ENCODE measurements at regions not wholly inside any gene's neighbourhood (a gene's known extent, or its start where the extent isn't known, plus 50 kb on each side); places are given as distances from the start of the nearest gene placed in this dataset.

- no peak overlapping the region for H3K4ac ChIP-seq (ENCODE audit: low read depth, low read length)
- H3K18ac ChIP-seq (ENCODE audit: low read length) = no peak overlapping the region
- DNase-seq = no peak
- H3K23ac ChIP-seq (ENCODE audit: low read length) = no peak overlapping the region
- no peaks in the 10 kb centered on the region for H3K79me2 ChIP-seq (ENCODE audit: control insufficient read depth, insufficient read depth, low read length)
- H3K79me1 ChIP-seq (ENCODE audit: low read length) = no peaks in the 10 kb centered on the region
- no peak overlapping the region for H2AK5ac ChIP-seq (ENCODE audit: low read length)
- H3K27ac ChIP-seq (ENCODE audit: low read depth, low read length) = no peak overlapping the region
- no peak overlapping the region for H3K4me2 ChIP-seq (ENCODE audit: low read length)
- H4K8ac ChIP-seq (ENCODE audit: low read depth, low read length) = no peak overlapping the region
- no peak overlapping the region for H3K9ac ChIP-seq (ENCODE audit: low read length)
- no peaks in the 10 kb centered on the region for H3K4me1 ChIP-seq (ENCODE audit: control insufficient read depth, low read depth, low read length)
- H4K5ac ChIP-seq (ENCODE audit: low read length) = no peak overlapping the region
- H2BK5ac ChIP-seq (ENCODE audit: low read length) = no peak overlapping the region
- no peak overlapping the region for H3K56ac ChIP-seq (ENCODE audit: low read length)
- no peak overlapping the region for H2BK120ac ChIP-seq (ENCODE audit: low read depth, low read length)
- no peak overlapping the region for H2BK15ac ChIP-seq (replicated peaks; ENCODE audit: low read depth)
- no peaks in the 10 kb centered on the region for H3K36me3 ChIP-seq (ENCODE audit: control insufficient read depth, insufficient read depth, low read length)
- H3K4me3 ChIP-seq (ENCODE audit: low read length) = no peak overlapping the region
- WGBS (ENCODE audit: extremely low coverage, insufficient coverage, low lambda C conversion rate) = no CpG with 5 or more reads among the region's 1 CpG
- H3K27me3 ChIP-seq (ENCODE audit: insufficient read depth, low read length, poor library complexity) = no peaks in the 10 kb centered on the region
Measured at GRCh38 chr5:117065800-117066199, 491.2 kb upstream of the SEMA6A start.

- H2BK120ac ChIP-seq (ENCODE audit: low read depth, low read length) = no peak overlapping the region
- no peaks in the 10 kb centered on the region for H3K27me3 ChIP-seq (ENCODE audit: insufficient read depth, low read length, poor library complexity)
- H3K56ac ChIP-seq (ENCODE audit: low read length) = no peak overlapping the region
- H3K27ac ChIP-seq (ENCODE audit: low read depth, low read length) = no peak overlapping the region
- H3K4me2 ChIP-seq (ENCODE audit: low read length) = no peak overlapping the region
- H3K4ac ChIP-seq (ENCODE audit: low read depth, low read length) = no peak overlapping the region
- H3K79me1 ChIP-seq (ENCODE audit: low read length) = no peaks in the 10 kb centered on the region
- no peak overlapping the region for H3K4me3 ChIP-seq (ENCODE audit: low read length)
- H3K4me1 ChIP-seq (ENCODE audit: control insufficient read depth, low read depth, low read length) = no peaks in the 10 kb centered on the region
- no peak overlapping the region for H3K23ac ChIP-seq (ENCODE audit: low read length)
- H3K9ac ChIP-seq (ENCODE audit: low read length) = no peak overlapping the region
- no CpG with 5 or more reads among the region's 1 CpG for WGBS (ENCODE audit: extremely low coverage, insufficient coverage, low lambda C conversion rate)
- H4K8ac ChIP-seq (ENCODE audit: low read depth, low read length) = no peak overlapping the region
- no peaks in the 10 kb centered on the region for H3K79me2 ChIP-seq (ENCODE audit: control insufficient read depth, insufficient read depth, low read length)
- H3K18ac ChIP-seq (ENCODE audit: low read length) = peak overlapping the region; percentile 39
- no peak overlapping the region for H2BK5ac ChIP-seq (ENCODE audit: low read length)
- H3K36me3 ChIP-seq (ENCODE audit: control insufficient read depth, insufficient read depth, low read length) = no peaks in the 10 kb centered on the region
- DNase-seq = no peak
- H2BK15ac ChIP-seq (replicated peaks; ENCODE audit: low read depth) = no peak overlapping the region
- no peak overlapping the region for H4K5ac ChIP-seq (ENCODE audit: low read length)
- no peak overlapping the region for H2AK5ac ChIP-seq (ENCODE audit: low read length)
Measured at GRCh38 chr5:117065161-117065560, 490.5 kb upstream of the SEMA6A start.

GRCh38 chr5:117060099-117060498, 485.5 kb upstream of the SEMA6A start:
- H3K4me3 ChIP-seq (ENCODE audit: low read length) = no peak overlapping the region
- no peak overlapping the region for H4K8ac ChIP-seq (ENCODE audit: low read depth, low read length)
- no peak overlapping the region for H2BK15ac ChIP-seq (replicated peaks; ENCODE audit: low read depth)
- H2AK5ac ChIP-seq (ENCODE audit: low read length) = no peak overlapping the region
- no peaks in the 10 kb centered on the region for H3K79me1 ChIP-seq (ENCODE audit: low read length)
- H3K4ac ChIP-seq (ENCODE audit: low read depth, low read length) = no peak overlapping the region
- H3K79me2 ChIP-seq (ENCODE audit: control insufficient read depth, insufficient read depth, low read length) = no peaks in the 10 kb centered on the region
- no peaks in the 10 kb centered on the region for H3K4me1 ChIP-seq (ENCODE audit: control insufficient read depth, low read depth, low read length)
- no peak overlapping the region for H2BK5ac ChIP-seq (ENCODE audit: low read length)
- H3K36me3 ChIP-seq (ENCODE audit: control insufficient read depth, insufficient read depth, low read length) = no peaks in the 10 kb centered on the region
- no peak overlapping the region for H3K9ac ChIP-seq (ENCODE audit: low read length)
- no CpG with 5 or more reads among the region's 1 CpG for WGBS (ENCODE audit: extremely low coverage, insufficient coverage, low lambda C conversion rate)
- H3K23ac ChIP-seq (ENCODE audit: low read length) = no peak overlapping the region
- DNase-seq = no peak
- no peak overlapping the region for H3K56ac ChIP-seq (ENCODE audit: low read length)
- H2BK120ac ChIP-seq (ENCODE audit: low read depth, low read length) = no peak overlapping the region
- H3K18ac ChIP-seq (ENCODE audit: low read length) = no peak overlapping the region
- H3K27me3 ChIP-seq (ENCODE audit: insufficient read depth, low read length, poor library complexity) = no peaks in the 10 kb centered on the region
- H3K4me2 ChIP-seq (ENCODE audit: low read length) = no peak overlapping the region
- no peak overlapping the region for H3K27ac ChIP-seq (ENCODE audit: low read depth, low read length)
- no peak overlapping the region for H4K5ac ChIP-seq (ENCODE audit: low read length)

- Histone ChIP-seq H3K27ac (ENCODE audit: low read depth, low read length) (no peak overlapping the region), H3K27me3 (ENCODE audit: insufficient read depth, low read length, poor library complexity) (no peaks in the 10 kb centered on the region), H3K79me2 (ENCODE audit: control insufficient read depth, insufficient read depth, low read length) (no peaks in the 10 kb centered on the region), H3K4me2 (ENCODE audit: low read length) (no peak overlapping the region), H3K4me3 (ENCODE audit: low read length) (no peak overlapping the region), H3K4me1 (ENCODE audit: control insufficient read depth, low read depth, low read length) (no peaks in the 10 kb centered on the region), H3K4ac (ENCODE audit: low read depth, low read length) (no peak overlapping the region), H3K79me1 (ENCODE audit: low read length) (no peaks in the 10 kb centered on the region), H3K56ac (ENCODE audit: low read length) (no peak overlapping the region), H2BK15ac (replicated peaks; ENCODE audit: low read depth) (no peak overlapping the region), H4K5ac (ENCODE audit: low read length) (no peak overlapping the region), H3K9ac (ENCODE audit: low read length) (no peak overlapping the region), H2BK120ac (ENCODE audit: low read depth, low read length) (no peak overlapping the region), H4K8ac (ENCODE audit: low read depth, low read length) (no peak overlapping the region), H3K36me3 (ENCODE audit: control insufficient read depth, insufficient read depth, low read length) (no peaks in the 10 kb centered on the region), H3K18ac (ENCODE audit: low read length) (peak overlapping the region; percentile 30), H2BK5ac (ENCODE audit: low read length) (no peak overlapping the region), H3K23ac (ENCODE audit: low read length) (no peak overlapping the region), H2AK5ac (ENCODE audit: low read length) (no peak overlapping the region)
- DNase-seq = no peak
Measured at GRCh38 chr5:117058740-117059139, 484.1 kb upstream of the SEMA6A start.

GRCh38 chr5:117055517-117055916, 480.9 kb upstream of the SEMA6A start:
- Histone ChIP-seq H3K79me2 (ENCODE audit: control insufficient read depth, insufficient read depth, low read length) (no peaks in the 10 kb centered on the region), H3K23ac (ENCODE audit: low read length) (no peak overlapping the region), H3K9ac (ENCODE audit: low read length) (no peak overlapping the region), H3K4me2 (ENCODE audit: low read length) (no peak overlapping the region), H4K5ac (ENCODE audit: low read length) (no peak overlapping the region), H4K8ac (ENCODE audit: low read depth, low read length) (no peak overlapping the region), H3K4me3 (ENCODE audit: low read length) (no peak overlapping the region), H3K36me3 (ENCODE audit: control insufficient read depth, insufficient read depth, low read length) (no peaks in the 10 kb centered on the region), H3K27me3 (ENCODE audit: insufficient read depth, low read length, poor library complexity) (no peaks in the 10 kb centered on the region), H3K4ac (ENCODE audit: low read depth, low read length) (no peak overlapping the region), H2BK120ac (ENCODE audit: low read depth, low read length) (no peak overlapping the region), H3K27ac (ENCODE audit: low read depth, low read length) (no peak overlapping the region), H3K79me1 (ENCODE audit: low read length) (no peaks in the 10 kb centered on the region), H3K18ac (ENCODE audit: low read length) (no peak overlapping the region), H3K4me1 (ENCODE audit: control insufficient read depth, low read depth, low read length) (no peaks in the 10 kb centered on the region), H2AK5ac (ENCODE audit: low read length) (no peak overlapping the region), H2BK15ac (replicated peaks; ENCODE audit: low read depth) (no peak overlapping the region), H2BK5ac (ENCODE audit: low read length) (no peak overlapping the region), H3K56ac (ENCODE audit: low read length) (no peak overlapping the region)
- DNase-seq = no peak
- no CpG with 5 or more reads among the region's 2 CpGs for WGBS (ENCODE audit: extremely low coverage, insufficient coverage, low lambda C conversion rate)

- H3K4me3 ChIP-seq (ENCODE audit: low read length) = no peak overlapping the region
- no peak overlapping the region for H3K4ac ChIP-seq (ENCODE audit: low read depth, low read length)
- no peak overlapping the region for H3K9ac ChIP-seq (ENCODE audit: low read length)
- DNase-seq = no peak
- H2AK5ac ChIP-seq (ENCODE audit: low read length) = no peak overlapping the region
- H3K56ac ChIP-seq (ENCODE audit: low read length) = no peak overlapping the region
- H3K27ac ChIP-seq (ENCODE audit: low read depth, low read length) = no peak overlapping the region
- no peak overlapping the region for H2BK5ac ChIP-seq (ENCODE audit: low read length)
- peak overlapping the region; percentile 78 for H2BK15ac ChIP-seq (replicated peaks; ENCODE audit: low read depth)
- H3K36me3 ChIP-seq (ENCODE audit: control insufficient read depth, insufficient read depth, low read length) = no peaks in the 10 kb centered on the region
- H3K23ac ChIP-seq (ENCODE audit: low read length) = no peak overlapping the region
- H3K18ac ChIP-seq (ENCODE audit: low read length) = peak overlapping the region; percentile 31
- H3K27me3 ChIP-seq (ENCODE audit: insufficient read depth, low read length, poor library complexity) = no peaks in the 10 kb centered on the region
- H3K79me1 ChIP-seq (ENCODE audit: low read length) = no peaks in the 10 kb centered on the region
- H4K8ac ChIP-seq (ENCODE audit: low read depth, low read length) = no peak overlapping the region
- H3K4me2 ChIP-seq (ENCODE audit: low read length) = no peak overlapping the region
- no peaks in the 10 kb centered on the region for H3K4me1 ChIP-seq (ENCODE audit: control insufficient read depth, low read depth, low read length)
- H2BK120ac ChIP-seq (ENCODE audit: low read depth, low read length) = no peak overlapping the region
- no CpG with 5 or more reads among the region's 4 CpGs for WGBS (ENCODE audit: extremely low coverage, insufficient coverage, low lambda C conversion rate)
- no peak overlapping the region for H4K5ac ChIP-seq (ENCODE audit: low read length)
- H3K79me2 ChIP-seq (ENCODE audit: control insufficient read depth, insufficient read depth, low read length) = no peaks in the 10 kb centered on the region
Measured at GRCh38 chr5:117054911-117055310, 480.3 kb upstream of the SEMA6A start.
